ENCODE measurements at regions not wholly inside any gene's neighbourhood (a gene's known extent, or its start where the extent isn't known, plus 50 kb on each side); places are given as distances from the start of the nearest gene placed in this dataset.
A peak's percentile ranks its signal among the peaks of the same experiment; 100 is the strongest.

GRCh38 chr12:63069860-63070617, 81.0 kb downstream of the AVPR1A start:
- TF ChIP-seq, protein P1, sequence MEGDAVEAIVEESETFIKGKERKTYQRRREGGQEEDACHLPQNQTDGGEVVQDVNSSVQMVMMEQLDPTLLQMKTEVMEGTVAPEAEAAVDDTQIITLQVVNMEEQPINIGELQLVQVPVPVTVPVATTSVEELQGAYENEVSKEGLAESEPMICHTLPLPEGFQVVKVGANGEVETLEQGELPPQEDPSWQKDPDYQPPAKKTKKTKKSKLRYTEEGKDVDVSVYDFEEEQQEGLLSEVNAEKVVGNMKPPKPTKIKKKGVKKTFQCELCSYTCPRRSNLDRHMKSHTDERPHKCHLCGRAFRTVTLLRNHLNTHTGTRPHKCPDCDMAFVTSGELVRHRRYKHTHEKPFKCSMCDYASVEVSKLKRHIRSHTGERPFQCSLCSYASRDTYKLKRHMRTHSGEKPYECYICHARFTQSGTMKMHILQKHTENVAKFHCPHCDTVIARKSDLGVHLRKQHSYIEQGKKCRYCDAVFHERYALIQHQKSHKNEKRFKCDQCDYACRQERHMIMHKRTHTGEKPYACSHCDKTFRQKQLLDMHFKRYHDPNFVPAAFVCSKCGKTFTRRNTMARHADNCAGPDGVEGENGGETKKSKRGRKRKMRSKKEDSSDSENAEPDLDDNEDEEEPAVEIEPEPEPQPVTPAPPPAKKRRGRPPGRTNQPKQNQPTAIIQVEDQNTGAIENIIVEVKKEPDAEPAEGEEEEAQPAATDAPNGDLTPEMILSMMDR (conservative IDR thresholded peaks at IDR 0.05; ENCODE audit: low read depth, low read length) = no peak
- TF ChIP-seq EZH2 (IDR thresholded peaks at IDR 0.05; ENCODE audit: borderline replicate concordance, low read depth, low read length, poor library complexity, severe bottlenecking) = no peak
- no peaks in the 10 kb centered on the region for H3K27me3 ChIP-seq (replicated peaks; ENCODE audit: insufficient read depth, low read depth, low read length, poor library complexity)
- DNase-seq (ENCODE audit: low spot score) = no peak
- intact Hi-C loops (cut with micrococcal nuclease; ENCODE audit: unreplicated experiment) = loop anchor here (5.0 kb wide), 1 partner anchor 253 kb away; no protein-coding TSS in a partner anchor
- H3K27ac ChIP-seq (ENCODE audit: low read depth, low read length, poor library complexity, severe bottlenecking) = no peak overlapping the region
- peaks cover 4% of the 10 kb centered on the region for H3K4me1 ChIP-seq (ENCODE audit: insufficient read depth, low read length, poor library complexity, severe bottlenecking)
- ChIA-PET CTCF (interaction anchor here (1.2 kb wide), 1 partner anchor 256 kb away, joined by 4 read pairs; no protein-coding TSS in a partner anchor), POLR2A (ENCODE audit: low non-redundant PET) (no interaction called here)
- H3K36me3 ChIP-seq (ENCODE audit: insufficient read depth, low read length, poor library complexity, severe bottlenecking) = no peaks in the 10 kb centered on the region
- H3K4me3 ChIP-seq (ENCODE audit: low read depth, low read length, poor library complexity, severe bottlenecking) = no peak overlapping the region
- BruUV-seq (replicated peaks) = no TSS peak
- no peaks in the 10 kb centered on the region for H3K9me3 ChIP-seq (ENCODE audit: low read depth, low read length, poor library complexity, severe bottlenecking)

DNA sequence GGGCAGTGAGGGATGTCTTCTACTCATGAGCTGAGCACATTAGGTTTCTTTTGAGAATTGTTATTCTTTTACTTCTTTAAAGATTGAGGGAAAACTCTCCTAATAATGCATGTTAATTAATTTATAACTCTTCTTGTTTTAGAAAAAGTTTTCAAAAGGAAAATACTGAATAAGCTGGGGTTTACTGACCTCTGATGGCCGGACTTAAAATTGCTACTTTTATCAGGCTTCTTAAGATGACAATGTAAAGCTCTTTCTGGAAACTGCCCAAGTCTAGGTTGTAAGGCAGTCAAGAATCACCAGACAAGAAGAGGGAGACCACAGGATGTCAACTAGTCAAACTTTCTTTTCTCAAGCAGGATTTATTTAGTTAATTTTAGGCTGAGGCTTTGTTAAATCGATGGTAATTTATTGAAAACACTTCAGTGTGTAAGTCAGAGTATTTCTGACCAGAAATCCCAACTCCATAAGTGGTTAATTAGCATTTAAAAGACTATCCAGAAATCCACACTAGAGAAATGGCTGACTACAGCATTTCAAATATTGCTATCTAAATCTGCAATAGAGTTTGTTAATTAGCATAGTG, 82.1 kb downstream of the AVPR1A start:
- CTCF ChIA-PET = interaction anchor here (0.5 to 1.3 kb wide), 5 partner anchors 206 to 631 kb away, joined by 3 to 5 read pairs (median 4); no protein-coding TSS in a partner anchor
- Histone ChIP-seq H3K4me1 (ENCODE audit: insufficient read depth, low read length, poor library complexity, severe bottlenecking) (peaks cover 12% of the 10 kb centered on the region), H3K9me3 (ENCODE audit: low read depth, low read length, poor library complexity, severe bottlenecking) (no peaks in the 10 kb centered on the region), H3K27me3 (replicated peaks; ENCODE audit: insufficient read depth, low read depth, low read length, poor library complexity) (no peaks in the 10 kb centered on the region), H3K36me3 (ENCODE audit: insufficient read depth, low read length, poor library complexity, severe bottlenecking) (no peaks in the 10 kb centered on the region), H3K27ac (ENCODE audit: low read depth, low read length, poor library complexity, severe bottlenecking) (no peak overlapping the region), H3K4me3 (ENCODE audit: low read depth, low read length, poor library complexity, severe bottlenecking) (no peak overlapping the region)
- no TSS peak for BruUV-seq (replicated peaks)
- TF ChIP-seq EZH2 (IDR thresholded peaks at IDR 0.05; ENCODE audit: borderline replicate concordance, low read depth, low read length, poor library complexity, severe bottlenecking) = no peak
- TF ChIP-seq, protein P1 (conservative IDR thresholded peaks at IDR 0.05; ENCODE audit: low read depth, low read length) = peak; percentile 70
- intact Hi-C loops (cut with micrococcal nuclease; ENCODE audit: unreplicated experiment) = loop anchor here (5.0 kb wide), 1 partner anchor 252 kb away; no protein-coding TSS in a partner anchor
- POLR2A ChIA-PET (ENCODE audit: low non-redundant PET) = no interaction called here
- peak; percentile 73 for DNase-seq (ENCODE audit: low spot score)

- POLR2A ChIA-PET (ENCODE audit: low non-redundant PET) = no interaction called here
- Histone ChIP-seq H3K36me3 (ENCODE audit: insufficient read depth, low read length, poor library complexity, severe bottlenecking) (no peaks in the 10 kb centered on the region), H3K27ac (ENCODE audit: low read depth, low read length, poor library complexity, severe bottlenecking) (no peak overlapping the region), H3K9me3 (ENCODE audit: low read depth, low read length, poor library complexity, severe bottlenecking) (no peaks in the 10 kb centered on the region), H3K27me3 (replicated peaks; ENCODE audit: insufficient read depth, low read depth, low read length, poor library complexity) (no peaks in the 10 kb centered on the region), H3K4me1 (ENCODE audit: insufficient read depth, low read length, poor library complexity, severe bottlenecking) (peaks cover 12% of the 10 kb centered on the region), H3K4me3 (ENCODE audit: low read depth, low read length, poor library complexity, severe bottlenecking) (no peak overlapping the region)
- CTCF ChIA-PET = no interaction called here
- no peak for TF ChIP-seq EZH2 (IDR thresholded peaks at IDR 0.05; ENCODE audit: borderline replicate concordance, low read depth, low read length, poor library complexity, severe bottlenecking)
- TF ChIP-seq, protein P1 (conservative IDR thresholded peaks at IDR 0.05; ENCODE audit: low read depth, low read length) = no peak
- no TSS peak for BruUV-seq (replicated peaks)
- intact Hi-C loops (cut with micrococcal nuclease; ENCODE audit: unreplicated experiment) = loop anchor here (5.0 kb wide), 1 partner anchor 249 kb away; no protein-coding TSS in a partner anchor
- no peak for DNase-seq (ENCODE audit: low spot score)
Observed at GRCh38 chr12:63066782-63067181, 84.2 kb downstream of the AVPR1A start.
